Suprapubic skin (tissue), 4 donors: ENCODE measurements at regions not wholly inside any gene's neighbourhood (a gene's known extent, or its start where the extent isn't known, plus 50 kb on each side); places are given as distances from the start of the nearest gene placed in this dataset.
"Not testable (repeated sequence)": the region's sequence is repeated elsewhere in the genome, so short reads cannot be mapped to it uniquely, and the experiment has no call there.

Experiments used
- DNase-seq, 2 donors: peaks; one replicate each; pipeline ENCODE4 v3.0.0-alpha.2; 2019; ENCODE audit warnings: low spot score in 2 of 2
- H3K27ac ChIP-seq: fragments of 200-600 bp; sonication (generic); one replicate; pipeline ENCODE4 v1.5.1; 2019
- H3K27me3 ChIP-seq: fragments of 200-600 bp; sonication (generic); one replicate; pipeline ENCODE4 v1.5.1; 2019
- H3K36me3 ChIP-seq: fragments of 200-600 bp; sonication (generic); one replicate; pipeline ENCODE4 v1.5.1; 2019
- H3K4me1 ChIP-seq: fragments of 200-600 bp; sonication (generic); one replicate; pipeline ENCODE4 v1.5.1; 2019
- H3K4me3 ChIP-seq: fragments of 200-600 bp; sonication (generic); one replicate; pipeline ENCODE4 v1.5.1; 2019; ENCODE audit warnings: mild to moderate bottlenecking
- H3K9me3 ChIP-seq: fragments of 200-600 bp; sonication (generic); one replicate; pipeline ENCODE4 v1.5.1; 2019
- CTCF ChIP-seq, 2 donors: fragments of 200-600 bp in 1 of 2; fragments of 450-650 bp in 1 of 2; sonication (generic) in 1 of 2; IDR thresholded peaks; one replicate each; pipeline ENCODE4 v1.5.1; 2016 to 2019; ENCODE audit warnings: antibody characterized with exemption in 2 of 2, mild to moderate bottlenecking in 1 of 2, moderate library complexity in 1 of 2
- EP300 ChIP-seq: sonication (generic); formaldehyde crosslinking; IDR thresholded peaks from one replicate; pipeline ENCODE4 v1.6.1; 2017; ENCODE audit warnings: antibody characterized with exemption
- POLR2A ChIP-seq, 2 donors: fragments of 450-650 bp; IDR thresholded peaks; one replicate each; pipeline ENCODE4 v1.6.1; 2017; ENCODE audit warnings: antibody characterized with exemption in 2 of 2, mild to moderate bottlenecking in 2 of 2, moderate library complexity in 2 of 2
- POLR2AphosphoS5 ChIP-seq, 3 donors: sonication (generic); formaldehyde crosslinking; IDR thresholded peaks; one replicate each; pipeline ENCODE4 v1.6.1; 2017; ENCODE audit warnings: antibody characterized with exemption in 3 of 3
- WGBS: methylation state at CpG from one replicate; pipeline ENCODE4 v1.1.5; 2018; 5-methylcytosine and 5-hydroxymethylcytosine counted together

- Histone ChIP-seq H3K27ac (no peak overlapping the region), H3K4me3 (no peak overlapping the region), H3K9me3 (no peaks in the 10 kb centered on the region), H3K27me3 (no peaks in the 10 kb centered on the region), H3K36me3 (no peaks in the 10 kb centered on the region), H3K4me1 (no peaks in the 10 kb centered on the region)
- TF ChIP-seq POLR2AphosphoS5 (IDR thresholded peaks at IDR 0.05) (no peak), POLR2A (IDR thresholded peaks at IDR 0.05) (no peak), CTCF (IDR thresholded peaks at IDR 0.05) (no peak)
- no peak for DNase-seq
- WGBS, result 71% methylated on average over 7 of the region's 7 CpGs
These were observed 252.4 kb downstream of the FNDC1 start for GRCh38 chr6:159421586-159421985.

GRCh38 chr6:159418997-159419396, 249.8 kb downstream of the FNDC1 start:
- Histone ChIP-seq H3K27ac (no peak overlapping the region), H3K4me3 (no peak overlapping the region), H3K27me3 (no peaks in the 10 kb centered on the region), H3K4me1 (no peaks in the 10 kb centered on the region), H3K9me3 (peaks cover 8% of the 10 kb centered on the region), H3K36me3 (no peaks in the 10 kb centered on the region)
- no peak for DNase-seq
- WGBS, result 75% methylated on average over 2 of the region's 2 CpGs
- TF ChIP-seq CTCF (IDR thresholded peaks at IDR 0.05) (no peak), POLR2AphosphoS5 (IDR thresholded peaks at IDR 0.05) (no peak), POLR2A (IDR thresholded peaks at IDR 0.05) (no peak), EP300 (no peak)

GRCh38 chr6:159416891-159417560, 247.8 kb downstream of the FNDC1 start:
- Histone ChIP-seq H3K27me3 (peaks cover 2% of the 10 kb centered on the region), H3K4me3 (no peak overlapping the region), H3K9me3 (peaks cover 8% of the 10 kb centered on the region), H3K36me3 (no peaks in the 10 kb centered on the region), H3K27ac (no peak overlapping the region), H3K4me1 (no peaks in the 10 kb centered on the region)
- 64% methylated on average over 4 of the region's 4 CpGs for WGBS
- no peak for TF ChIP-seq POLR2AphosphoS5 (IDR thresholded peaks at IDR 0.05)
- TF ChIP-seq CTCF (IDR thresholded peaks at IDR 0.05), result no peak
- TF ChIP-seq EP300, result no peak
- no peak for TF ChIP-seq POLR2A (IDR thresholded peaks at IDR 0.05)
- DNase-seq, result no peak

- H3K4me1 ChIP-seq, result no peaks in the 10 kb centered on the region
- TF ChIP-seq CTCF (IDR thresholded peaks at IDR 0.05), result no peak
- TF ChIP-seq POLR2AphosphoS5 (IDR thresholded peaks at IDR 0.05), result no peak
- TF ChIP-seq POLR2A (IDR thresholded peaks at IDR 0.05), result no peak
- TF ChIP-seq EP300, result no peak
- H3K27me3 ChIP-seq, result peaks cover 2% of the 10 kb centered on the region
- no peak overlapping the region for H3K27ac ChIP-seq
- H3K9me3 ChIP-seq, result peaks cover 8% of the 10 kb centered on the region
- no peak for DNase-seq
- no peak overlapping the region for H3K4me3 ChIP-seq
- no peaks in the 10 kb centered on the region for H3K36me3 ChIP-seq
- 75% methylated on average over 2 of the region's 2 CpGs for WGBS
These were observed 246.3 kb downstream of the FNDC1 start for GRCh38 chr6:159415540-159415939.

GRCh38 chr6:159414711-159415110, 245.5 kb downstream of the FNDC1 start:
- peaks cover 2% of the 10 kb centered on the region for H3K27me3 ChIP-seq
- no peak overlapping the region for H3K4me3 ChIP-seq
- DNase-seq, result no peak
- TF ChIP-seq CTCF (IDR thresholded peaks at IDR 0.05), result no peak
- no peak for TF ChIP-seq POLR2AphosphoS5 (IDR thresholded peaks at IDR 0.05)
- no peak for TF ChIP-seq POLR2A (IDR thresholded peaks at IDR 0.05)
- TF ChIP-seq EP300, result no peak
- peaks cover 8% of the 10 kb centered on the region for H3K9me3 ChIP-seq
- H3K36me3 ChIP-seq, result no peaks in the 10 kb centered on the region
- no peak overlapping the region for H3K27ac ChIP-seq
- H3K4me1 ChIP-seq, result no peaks in the 10 kb centered on the region
- 88% methylated on average over 2 of the region's 2 CpGs for WGBS

- H3K4me3 ChIP-seq, H3K4me1 ChIP-seq, H3K27ac ChIP-seq, DNase-seq, H3K36me3 ChIP-seq, H3K27me3 ChIP-seq, H3K9me3 ChIP-seq: not testable (repeated sequence)
- WGBS, result 97% methylated on average over 16 of the region's 41 CpGs
These were observed 238.1 kb downstream of the FNDC1 start for GRCh38 chr6:159407211-159407780.
